OCI-LY7 (cell line): ENCODE measurements at regions not wholly inside any gene's neighbourhood (a gene's known extent, or its start where the extent isn't known, plus 50 kb on each side); places are given as distances from the start of the nearest gene placed in this dataset.

Experiments used
- BruUV-seq: library from RNA; stranded (reverse); fragments of 400-500 nt; replicated peaks from 2 replicates; lab custom pipeline; 2021; lab: Mats Ljungman, UMichigan
- CTCF ChIA-PET: fragments of 300-600 bp; sonication (Branson Sonifier 250); formaldehyde crosslinking; loops from one replicate; lab custom pipeline; 2022; ENCODE audit warnings: antibody characterized with exemption; ENCODE audit not compliant: unreplicated experiment; lab: Charles Lee
- POLR2A ChIA-PET: fragments of 300-600 bp; sonication (Branson Sonifier 250); formaldehyde crosslinking; loops from one replicate; lab custom pipeline; 2022; ENCODE audit warnings: antibody characterized with exemption; lab: Charles Lee
- DNase-seq: peaks from one replicate; pipeline ENCODE4 v3.0.0-alpha.2; 2015; ENCODE audit warnings: low spot score
- H2AFZ ChIP-seq: fragments of 200-600 bp; sonication (generic), shearing (Covaris generic); 2 replicates; pipeline ENCODE4 v1.6.1; 2014; ENCODE audit warnings: mild to moderate bottlenecking, antibody characterized with exemption, low read length, moderate library complexity
- H3K27ac ChIP-seq: fragments of 200-600 bp; sonication (generic); 2 replicates; pipeline ENCODE4 v1.5.1; 2014; ENCODE audit warnings: mixed run types, low read depth, mild to moderate bottlenecking, moderate library complexity, low read length, inconsistent platforms; ENCODE audit not compliant: poor library complexity, severe bottlenecking
- H3K36me3 ChIP-seq: fragments of 200-600 bp; sonication (generic); 2 replicates; pipeline ENCODE4 v1.6.1; 2014; ENCODE audit warnings: mild to moderate bottlenecking, antibody characterized with exemption, low read length, moderate library complexity, mixed read lengths; ENCODE audit not compliant: insufficient read depth
- H3K4me1 ChIP-seq: fragments of 200-600 bp; sonication (generic); 2 replicates; pipeline ENCODE4 v1.5.1; 2014; ENCODE audit warnings: mild to moderate bottlenecking, low read length; ENCODE audit not compliant: insufficient read depth, poor library complexity, severe bottlenecking
- H3K4me2 ChIP-seq: fragments of 200-600 bp; sonication (generic); 2 replicates; pipeline ENCODE4 v1.6.1; 2014; ENCODE audit warnings: mild to moderate bottlenecking, low read length
- H3K4me3 ChIP-seq: fragments of 200-600 bp; sonication (generic); 2 replicates; pipeline ENCODE4 v1.5.1; 2014; ENCODE audit warnings: mild to moderate bottlenecking, low read depth, low read length; ENCODE audit not compliant: poor library complexity, severe bottlenecking
- H3K79me2 ChIP-seq: fragments of 200-600 bp; sonication (generic); 2 replicates; pipeline ENCODE4 v1.6.1; 2016; ENCODE audit warnings: low read depth, mild to moderate bottlenecking, low read length, moderate library complexity, mixed read lengths; ENCODE audit not compliant: insufficient read depth
- H3K9me2 ChIP-seq: fragments of 200-600 bp; sonication (generic); 2 replicates; pipeline ENCODE4 v1.6.1; 2016; ENCODE audit warnings: mild to moderate bottlenecking, low read length, mixed read lengths; ENCODE audit not compliant: insufficient read depth
- H3K9me3 ChIP-seq: fragments of 200-600 bp; sonication (generic); 2 replicates; pipeline ENCODE4 v1.6.1; 2014; ENCODE audit warnings: mild to moderate bottlenecking, mixed run types, low read length, mixed read lengths
- H4K20me1 ChIP-seq: fragments of 200-600 bp; sonication (generic); 2 replicates; pipeline ENCODE4 v1.6.1; 2014; ENCODE audit warnings: mild to moderate bottlenecking, antibody characterized with exemption, low read length, moderate library complexity, mixed read lengths; ENCODE audit not compliant: insufficient read depth
- CTCF ChIP-seq: fragments of 200-600 bp; sonication (generic); conservative IDR thresholded peaks from 2 replicates; pipeline ENCODE4 v1.5.1; 2014; ENCODE audit warnings: mild to moderate bottlenecking, antibody characterized with exemption, low read length, moderate library complexity, mixed read lengths
- EZH2phosphoT487 ChIP-seq: fragments of 200-600 bp; sonication (generic); IDR thresholded peaks from 2 replicates; pipeline ENCODE4 v1.6.1; 2018; ENCODE audit warnings: low read depth, borderline replicate concordance, mild to moderate bottlenecking, mixed run types, antibody characterized with exemption, low read length, moderate library complexity, mixed read lengths
- intact Hi-C: fragments of 100-400 bp; cut with micrococcal nuclease; formaldehyde crosslinking; loops from one replicate; pipeline ENCODE4 v1.10.0; 2022; ENCODE audit not compliant: unreplicated experiment

- no peak overlapping the region for H3K4me3 ChIP-seq
- H3K4me2 ChIP-seq, result no peak overlapping the region
- BruUV-seq, result no TSS peak
- no peaks in the 10 kb centered on the region for H3K79me2 ChIP-seq
- no peaks in the 10 kb centered on the region for H3K9me2 ChIP-seq
- no peaks in the 10 kb centered on the region for H3K36me3 ChIP-seq
- CTCF ChIA-PET, result no interaction called here
- H4K20me1 ChIP-seq, result no peaks in the 10 kb centered on the region
- no peak overlapping the region for H2AFZ ChIP-seq
- POLR2A ChIA-PET, result no interaction called here
- H3K4me1 ChIP-seq, result no peaks in the 10 kb centered on the region
- TF ChIP-seq EZH2phosphoT487 (no peak), CTCF (no peak)
- H3K9me3 ChIP-seq, result no peaks in the 10 kb centered on the region
- no peak overlapping the region for H3K27ac ChIP-seq
- no peak for DNase-seq
- intact Hi-C loops, result no loop called here
Measured at GRCh38 chr2:23005469-23005868, 379.5 kb upstream of the KLHL29 start.

DNA sequence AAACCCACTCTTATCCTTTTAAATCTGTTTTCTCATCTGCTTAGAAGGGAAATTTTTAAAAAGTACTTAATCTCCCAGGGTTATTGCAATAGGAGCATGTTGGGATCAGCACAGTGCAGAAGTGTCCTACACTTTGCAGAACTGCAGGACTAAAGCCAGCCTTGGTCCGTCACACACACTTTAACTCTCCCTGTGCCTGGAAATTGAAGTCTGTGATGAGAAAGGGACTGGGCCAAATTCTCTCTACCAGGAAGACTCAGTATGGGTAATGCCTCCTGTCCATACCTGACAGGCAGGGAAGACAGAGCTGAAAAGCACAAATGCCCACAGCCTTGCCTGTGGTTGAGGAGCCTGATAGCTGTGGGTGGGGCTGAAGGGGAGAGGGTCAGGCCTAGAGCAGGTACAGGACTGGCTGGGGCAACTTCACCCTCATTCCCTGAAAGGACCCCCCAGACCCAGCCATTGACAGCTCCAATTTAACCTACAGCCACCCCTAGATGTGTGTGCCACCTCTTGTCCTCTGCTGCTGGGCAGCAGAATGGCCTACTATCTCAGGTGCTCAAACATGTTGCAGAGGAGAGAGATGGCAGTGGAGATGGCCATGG lies 377.2 kb upstream of the KLHL29 start:
- CTCF ChIA-PET, result no interaction called here

More for the DNA sequence above, 377.2 kb upstream of the KLHL29 start:
- no peak overlapping the region for H3K27ac ChIP-seq
- no peaks in the 10 kb centered on the region for H3K4me1 ChIP-seq
- H3K9me3 ChIP-seq, result no peaks in the 10 kb centered on the region
- DNase-seq, result no peak
- no peaks in the 10 kb centered on the region for H3K9me2 ChIP-seq
- POLR2A ChIA-PET, result no interaction called here
- no peak overlapping the region for H2AFZ ChIP-seq
- no TSS peak for BruUV-seq
- H3K79me2 ChIP-seq, result no peaks in the 10 kb centered on the region
- no peak overlapping the region for H3K4me3 ChIP-seq
- H3K4me2 ChIP-seq, result no peak overlapping the region
- no peaks in the 10 kb centered on the region for H4K20me1 ChIP-seq
- no peaks in the 10 kb centered on the region for H3K36me3 ChIP-seq
- intact Hi-C loops, result no loop called here
- TF ChIP-seq EZH2phosphoT487, result no peak
- TF ChIP-seq CTCF, result no peak
